ENCODE measurements at regions not wholly inside any gene's neighbourhood (a gene's known extent, or its start where the extent isn't known, plus 50 kb on each side); places are given as distances from the start of the nearest gene placed in this dataset.

GRCh38 chr12:46945591-46945990, 119.8 kb upstream of the SLC38A4 start:
- Histone ChIP-seq H3K36me3 (ENCODE audit: control insufficient read depth, insufficient read depth, low read length) (no peaks in the 10 kb centered on the region), H3K79me2 (no peaks in the 10 kb centered on the region), H3K27me3 (ENCODE audit: control insufficient read depth, insufficient read depth, low read length) (no peaks in the 10 kb centered on the region), H3K4me3 (ENCODE audit: low read depth, low read length) (no peak overlapping the region), H3K27ac (no peak overlapping the region), H3K4me1 (no peaks in the 10 kb centered on the region), H3K9me3 (ENCODE audit: control insufficient read depth, low read length) (no peaks in the 10 kb centered on the region), H3K9ac (no peak overlapping the region), H2AFZ (no peak overlapping the region), H3K4me2 (ENCODE audit: low read length) (no peak overlapping the region)
- TF ChIP-seq CTCF (IDR thresholded peaks at IDR 0.05): no peak

- TF ChIP-seq CTCF (IDR thresholded peaks at IDR 0.05): no peak
- Histone ChIP-seq H3K79me2 (no peaks in the 10 kb centered on the region), H3K36me3 (ENCODE audit: control insufficient read depth, insufficient read depth, low read length) (no peaks in the 10 kb centered on the region), H2AFZ (no peak overlapping the region), H3K4me1 (no peaks in the 10 kb centered on the region), H3K9ac (no peak overlapping the region), H3K4me2 (ENCODE audit: low read length) (no peak overlapping the region), H3K27me3 (ENCODE audit: control insufficient read depth, insufficient read depth, low read length) (no peaks in the 10 kb centered on the region), H3K9me3 (ENCODE audit: control insufficient read depth, low read length) (no peaks in the 10 kb centered on the region), H3K27ac (no peak overlapping the region), H3K4me3 (ENCODE audit: low read depth, low read length) (no peak overlapping the region)
Observed at GRCh38 chr12:46946137-46946536, 120.3 kb upstream of the SLC38A4 start.

GRCh38 chr12:46948936-46949545, 123.2 kb upstream of the SLC38A4 start:
- no peak overlapping the region for H2AFZ ChIP-seq
- H3K9me3 ChIP-seq (ENCODE audit: control insufficient read depth, low read length): no peaks in the 10 kb centered on the region
- H3K9ac ChIP-seq: no peak overlapping the region
- H3K27me3 ChIP-seq (ENCODE audit: control insufficient read depth, insufficient read depth, low read length): no peaks in the 10 kb centered on the region
- H3K4me1 ChIP-seq: no peaks in the 10 kb centered on the region
- no peak for TF ChIP-seq CTCF (IDR thresholded peaks at IDR 0.05)
- no peak overlapping the region for H3K4me3 ChIP-seq (ENCODE audit: low read depth, low read length)
- no peaks in the 10 kb centered on the region for H3K36me3 ChIP-seq (ENCODE audit: control insufficient read depth, insufficient read depth, low read length)
- H3K79me2 ChIP-seq: no peaks in the 10 kb centered on the region
- H3K27ac ChIP-seq: no peak overlapping the region
- H3K4me2 ChIP-seq (ENCODE audit: low read length): no peak overlapping the region

- no peak overlapping the region for H3K4me3 ChIP-seq (ENCODE audit: low read depth, low read length)
- TF ChIP-seq CTCF (IDR thresholded peaks at IDR 0.05): no peak
- H3K27me3 ChIP-seq (ENCODE audit: control insufficient read depth, insufficient read depth, low read length): no peaks in the 10 kb centered on the region
- no peak overlapping the region for H3K27ac ChIP-seq
- no peaks in the 10 kb centered on the region for H3K4me1 ChIP-seq
- no peaks in the 10 kb centered on the region for H3K9me3 ChIP-seq (ENCODE audit: control insufficient read depth, low read length)
- H3K4me2 ChIP-seq (ENCODE audit: low read length): no peak overlapping the region
- no peak overlapping the region for H3K9ac ChIP-seq
- no peaks in the 10 kb centered on the region for H3K79me2 ChIP-seq
- no peak overlapping the region for H2AFZ ChIP-seq
- no peaks in the 10 kb centered on the region for H3K36me3 ChIP-seq (ENCODE audit: control insufficient read depth, insufficient read depth, low read length)
Observed at GRCh38 chr12:46950094-46950493, 124.3 kb upstream of the SLC38A4 start.

- no peak for TF ChIP-seq CTCF (IDR thresholded peaks at IDR 0.05)
- Histone ChIP-seq H3K9ac (no peak overlapping the region), H3K4me1 (no peaks in the 10 kb centered on the region), H3K79me2 (no peaks in the 10 kb centered on the region), H3K4me2 (ENCODE audit: low read length) (no peak overlapping the region), H3K27me3 (ENCODE audit: control insufficient read depth, insufficient read depth, low read length) (no peaks in the 10 kb centered on the region), H3K4me3 (ENCODE audit: low read depth, low read length) (no peak overlapping the region), H3K36me3 (ENCODE audit: control insufficient read depth, insufficient read depth, low read length) (no peaks in the 10 kb centered on the region), H3K9me3 (ENCODE audit: control insufficient read depth, low read length) (no peaks in the 10 kb centered on the region), H2AFZ (no peak overlapping the region), H3K27ac (no peak overlapping the region)
Observed at GRCh38 chr12:46952880-46953483, 126.4 kb upstream of the PCED1B start.
